ENCODE measurements at regions not wholly inside any gene's neighbourhood (a gene's known extent, or its start where the extent isn't known, plus 50 kb on each side); places are given as distances from the start of the nearest gene placed in this dataset.

GRCh38 chr21:23398726-23399125 is 2208.6 kb downstream of the MRPL39 start:
- Histone ChIP-seq H3K27me3 (ENCODE audit: control insufficient read depth in 2 of 2, insufficient read depth in 2 of 2, low read length in 2 of 2) (no peaks in the 10 kb centered on the region), H3K9ac (ENCODE audit: low read depth in 1 of 2, low read length in 2 of 2) (no peak overlapping the region), H3K4me3 (ENCODE audit: low read length in 2 of 2) (no peak overlapping the region), H3K27ac (ENCODE audit: low read depth in 2 of 2, low read length in 2 of 2) (no peak overlapping the region), H3K4me1 (ENCODE audit: control insufficient read depth in 2 of 2, insufficient read depth in 2 of 2, low read length in 2 of 2) (no peaks in the 10 kb centered on the region), H3K36me3 (ENCODE audit: control insufficient read depth in 2 of 2, insufficient read depth in 2 of 2, low read length in 2 of 2) (no peaks in the 10 kb centered on the region), H3K9me3 (ENCODE audit: control insufficient read depth in 2 of 2, low read length in 2 of 2) (no peaks in the 10 kb centered on the region)

GRCh38 chr21:23394458-23394857 is 2212.8 kb downstream of the MRPL39 start:
- no peaks in the 10 kb centered on the region for H3K27me3 ChIP-seq (ENCODE audit: control insufficient read depth in 2 of 2, insufficient read depth in 2 of 2, low read length in 2 of 2)
- no peak overlapping the region for H3K27ac ChIP-seq (ENCODE audit: low read depth in 2 of 2, low read length in 2 of 2)
- no peak overlapping the region for H3K4me3 ChIP-seq (ENCODE audit: low read length in 2 of 2)
- H3K9ac ChIP-seq (ENCODE audit: low read depth in 1 of 2, low read length in 2 of 2): no peak overlapping the region
- H3K9me3 ChIP-seq (ENCODE audit: control insufficient read depth in 2 of 2, low read length in 2 of 2): peaks cover 0 to 7% of the 10 kb centered on the region in 2 donors
- no peaks in the 10 kb centered on the region for H3K36me3 ChIP-seq (ENCODE audit: control insufficient read depth in 2 of 2, insufficient read depth in 2 of 2, low read length in 2 of 2)
- no peaks in the 10 kb centered on the region for H3K4me1 ChIP-seq (ENCODE audit: control insufficient read depth in 2 of 2, insufficient read depth in 2 of 2, low read length in 2 of 2)

GRCh38 chr21:23384679-23385078 is 2222.6 kb downstream of the MRPL39 start:
- Histone ChIP-seq H3K27ac (ENCODE audit: low read depth in 2 of 2, low read length in 2 of 2) (no peak overlapping the region), H3K9ac (ENCODE audit: low read depth in 1 of 2, low read length in 2 of 2) (no peak overlapping the region), H3K4me3 (ENCODE audit: low read length in 2 of 2) (no peak overlapping the region), H3K36me3 (ENCODE audit: control insufficient read depth in 2 of 2, insufficient read depth in 2 of 2, low read length in 2 of 2) (no peaks in the 10 kb centered on the region), H3K9me3 (ENCODE audit: control insufficient read depth in 2 of 2, low read length in 2 of 2) (peaks cover 0 to 2% of the 10 kb centered on the region in 2 donors), H3K4me1 (ENCODE audit: control insufficient read depth in 2 of 2, insufficient read depth in 2 of 2, low read length in 2 of 2) (no peaks in the 10 kb centered on the region), H3K27me3 (ENCODE audit: control insufficient read depth in 2 of 2, insufficient read depth in 2 of 2, low read length in 2 of 2) (no peaks in the 10 kb centered on the region)

- Histone ChIP-seq H3K4me1 (ENCODE audit: control insufficient read depth in 2 of 2, insufficient read depth in 2 of 2, low read length in 2 of 2) (no peaks in the 10 kb centered on the region), H3K27me3 (ENCODE audit: control insufficient read depth in 2 of 2, insufficient read depth in 2 of 2, low read length in 2 of 2) (no peaks in the 10 kb centered on the region), H3K9me3 (ENCODE audit: control insufficient read depth in 2 of 2, low read length in 2 of 2) (peaks cover 2 to 4% of the 10 kb centered on the region in 2 donors), H3K27ac (ENCODE audit: low read depth in 2 of 2, low read length in 2 of 2) (no peak overlapping the region), H3K4me3 (ENCODE audit: low read length in 2 of 2) (no peak overlapping the region), H3K9ac (ENCODE audit: low read depth in 1 of 2, low read length in 2 of 2) (no peak overlapping the region), H3K36me3 (ENCODE audit: control insufficient read depth in 2 of 2, insufficient read depth in 2 of 2, low read length in 2 of 2) (no peaks in the 10 kb centered on the region)
These were observed 2233.1 kb downstream of the MRPL39 start for GRCh38 chr21:23374155-23374554.

- Histone ChIP-seq H3K27me3 (ENCODE audit: control insufficient read depth in 2 of 2, insufficient read depth in 2 of 2, low read length in 2 of 2) (no peaks in the 10 kb centered on the region), H3K36me3 (ENCODE audit: control insufficient read depth in 2 of 2, insufficient read depth in 2 of 2, low read length in 2 of 2) (no peaks in the 10 kb centered on the region), H3K4me1 (ENCODE audit: control insufficient read depth in 2 of 2, insufficient read depth in 2 of 2, low read length in 2 of 2) (no peaks in the 10 kb centered on the region), H3K27ac (ENCODE audit: low read depth in 2 of 2, low read length in 2 of 2) (no peak overlapping the region), H3K9ac (ENCODE audit: low read depth in 1 of 2, low read length in 2 of 2) (no peak overlapping the region), H3K4me3 (ENCODE audit: low read length in 2 of 2) (no peak overlapping the region), H3K9me3 (ENCODE audit: control insufficient read depth in 2 of 2, low read length in 2 of 2) (peaks cover 0 to 2% of the 10 kb centered on the region in 2 donors)
These were observed 2250.4 kb downstream of the MRPL39 start for GRCh38 chr21:23356905-23357304.

- no peaks in the 10 kb centered on the region for H3K27me3 ChIP-seq (ENCODE audit: control insufficient read depth in 2 of 2, insufficient read depth in 2 of 2, low read length in 2 of 2)
- H3K4me3 ChIP-seq (ENCODE audit: low read length in 2 of 2): no peak overlapping the region
- H3K27ac ChIP-seq (ENCODE audit: low read depth in 2 of 2, low read length in 2 of 2): no peak overlapping the region
- no peak overlapping the region for H3K9ac ChIP-seq (ENCODE audit: low read depth in 1 of 2, low read length in 2 of 2)
- H3K36me3 ChIP-seq (ENCODE audit: control insufficient read depth in 2 of 2, insufficient read depth in 2 of 2, low read length in 2 of 2): no peaks in the 10 kb centered on the region
- H3K9me3 ChIP-seq (ENCODE audit: control insufficient read depth in 2 of 2, low read length in 2 of 2): peaks cover 0 to 13% of the 10 kb centered on the region in 2 donors
- H3K4me1 ChIP-seq (ENCODE audit: control insufficient read depth in 2 of 2, insufficient read depth in 2 of 2, low read length in 2 of 2): no peaks in the 10 kb centered on the region
These were observed 2291.1 kb downstream of the MRPL39 start for GRCh38 chr21:23316190-23316589.

GRCh38 chr21:23308741-23309140 is 2298.5 kb downstream of the MRPL39 start:
- Histone ChIP-seq H3K9ac (ENCODE audit: low read depth in 1 of 2, low read length in 2 of 2) (no peak overlapping the region), H3K27ac (ENCODE audit: low read depth in 2 of 2, low read length in 2 of 2) (no peak overlapping the region), H3K27me3 (ENCODE audit: control insufficient read depth in 2 of 2, insufficient read depth in 2 of 2, low read length in 2 of 2) (no peaks in the 10 kb centered on the region), H3K9me3 (ENCODE audit: control insufficient read depth in 2 of 2, low read length in 2 of 2) (peaks cover 0 to 6% of the 10 kb centered on the region in 2 donors), H3K4me3 (ENCODE audit: low read length in 2 of 2) (no peak overlapping the region), H3K4me1 (ENCODE audit: control insufficient read depth in 2 of 2, insufficient read depth in 2 of 2, low read length in 2 of 2) (no peaks in the 10 kb centered on the region), H3K36me3 (ENCODE audit: control insufficient read depth in 2 of 2, insufficient read depth in 2 of 2, low read length in 2 of 2) (no peaks in the 10 kb centered on the region)

- Histone ChIP-seq H3K4me3 (ENCODE audit: low read length in 2 of 2) (no peak overlapping the region), H3K27ac (ENCODE audit: low read depth in 2 of 2, low read length in 2 of 2) (no peak overlapping the region), H3K4me1 (ENCODE audit: control insufficient read depth in 2 of 2, insufficient read depth in 2 of 2, low read length in 2 of 2) (no peaks in the 10 kb centered on the region), H3K9ac (ENCODE audit: low read depth in 1 of 2, low read length in 2 of 2) (no peak overlapping the region), H3K9me3 (ENCODE audit: control insufficient read depth in 2 of 2, low read length in 2 of 2) (peaks cover 0 to 6% of the 10 kb centered on the region in 2 donors), H3K27me3 (ENCODE audit: control insufficient read depth in 2 of 2, insufficient read depth in 2 of 2, low read length in 2 of 2) (no peaks in the 10 kb centered on the region), H3K36me3 (ENCODE audit: control insufficient read depth in 2 of 2, insufficient read depth in 2 of 2, low read length in 2 of 2) (no peaks in the 10 kb centered on the region)
These were observed 2300.2 kb downstream of the MRPL39 start for GRCh38 chr21:23307065-23307464.

- no peaks in the 10 kb centered on the region for H3K36me3 ChIP-seq (ENCODE audit: control insufficient read depth in 2 of 2, insufficient read depth in 2 of 2, low read length in 2 of 2)
- no peak overlapping the region for H3K27ac ChIP-seq (ENCODE audit: low read depth in 2 of 2, low read length in 2 of 2)
- H3K4me3 ChIP-seq (ENCODE audit: low read length in 2 of 2): no peak overlapping the region
- no peak overlapping the region for H3K9ac ChIP-seq (ENCODE audit: low read depth in 1 of 2, low read length in 2 of 2)
- H3K9me3 ChIP-seq (ENCODE audit: control insufficient read depth in 2 of 2, low read length in 2 of 2): peaks cover 0 to 3% of the 10 kb centered on the region in 2 donors
- H3K27me3 ChIP-seq (ENCODE audit: control insufficient read depth in 2 of 2, insufficient read depth in 2 of 2, low read length in 2 of 2): no peaks in the 10 kb centered on the region
- no peaks in the 10 kb centered on the region for H3K4me1 ChIP-seq (ENCODE audit: control insufficient read depth in 2 of 2, insufficient read depth in 2 of 2, low read length in 2 of 2)
These were observed 2294.1 kb downstream of the NCAM2 start for GRCh38 chr21:23292292-23292691.

- Histone ChIP-seq H3K27ac (ENCODE audit: low read depth in 2 of 2, low read length in 2 of 2) (no peak overlapping the region), H3K36me3 (ENCODE audit: control insufficient read depth in 2 of 2, insufficient read depth in 2 of 2, low read length in 2 of 2) (no peaks in the 10 kb centered on the region), H3K27me3 (ENCODE audit: control insufficient read depth in 2 of 2, insufficient read depth in 2 of 2, low read length in 2 of 2) (no peaks in the 10 kb centered on the region), H3K4me3 (ENCODE audit: low read length in 2 of 2) (no peak overlapping the region), H3K9me3 (ENCODE audit: control insufficient read depth in 2 of 2, low read length in 2 of 2) (peaks cover 0 to 5% of the 10 kb centered on the region in 2 donors), H3K9ac (ENCODE audit: low read depth in 1 of 2, low read length in 2 of 2) (no peak overlapping the region), H3K4me1 (ENCODE audit: control insufficient read depth in 2 of 2, insufficient read depth in 2 of 2, low read length in 2 of 2) (no peaks in the 10 kb centered on the region)
These were observed 2283.7 kb downstream of the NCAM2 start for GRCh38 chr21:23281917-23282316.

GRCh38 chr21:23249760-23250159 is 2251.6 kb downstream of the NCAM2 start:
- peaks cover 3% of the 10 kb centered on the region in 2 donors for H3K9me3 ChIP-seq (ENCODE audit: control insufficient read depth in 2 of 2, low read length in 2 of 2)
- no peak overlapping the region for H3K9ac ChIP-seq (ENCODE audit: low read depth in 1 of 2, low read length in 2 of 2)
- no peaks in the 10 kb centered on the region for H3K4me1 ChIP-seq (ENCODE audit: control insufficient read depth in 2 of 2, insufficient read depth in 2 of 2, low read length in 2 of 2)

More at GRCh38 chr21:23249760-23250159, 2251.6 kb downstream of the NCAM2 start:
- H3K36me3 ChIP-seq (ENCODE audit: control insufficient read depth in 2 of 2, insufficient read depth in 2 of 2, low read length in 2 of 2): no peaks in the 10 kb centered on the region
- no peak overlapping the region for H3K4me3 ChIP-seq (ENCODE audit: low read length in 2 of 2)
- H3K27me3 ChIP-seq (ENCODE audit: control insufficient read depth in 2 of 2, insufficient read depth in 2 of 2, low read length in 2 of 2): no peaks in the 10 kb centered on the region
- no peak overlapping the region for H3K27ac ChIP-seq (ENCODE audit: low read depth in 2 of 2, low read length in 2 of 2)
